ENCODE measurements at regions not wholly inside any gene's neighbourhood (a gene's known extent, or its start where the extent isn't known, plus 50 kb on each side); places are given as distances from the start of the nearest gene placed in this dataset.

- TF ChIP-seq CHD2 (IDR thresholded peaks at IDR 0.05; ENCODE audit: low read length): no peak
Observed at GRCh38 chr11:92902417-92902816, 67.0 kb upstream of the MTNR1B start (continued).

GRCh38 chr11:92907671-92908070, 61.8 kb upstream of the MTNR1B start:
- no peak overlapping the region for H3K18ac ChIP-seq (ENCODE audit: extremely low read depth, low read length)
- WGBS, 2 experiments (ENCODE audit: extremely low coverage in 1 of 2, insufficient coverage in 1 of 2, insufficient read length in 1 of 2, insufficient replicate concordance in 2 of 2, low coverage in 1 of 2, low lambda C conversion rate in 2 of 2, missing lambda C conversion rate in 1 of 2): 89% methylated on average over 4 of the region's 4 CpGs; no CpG with 5 or more reads in 1 of the 2 experiments
- TF ChIP-seq TCF12 (IDR thresholded peaks at IDR 0.05; ENCODE audit: low read depth, low read length) (no peak), CTBP2 (IDR thresholded peaks at IDR 0.05; ENCODE audit: borderline replicate concordance, insufficient read depth, insufficient read length, low read length) (no peak), CEBPB (IDR thresholded peaks at IDR 0.05; ENCODE audit: low read depth, low read length) (no peak), RNF2 (IDR thresholded peaks at IDR 0.05; ENCODE audit: borderline replicate concordance, low read depth, low read length, missing control alignments, poor library complexity, severe bottlenecking) (no peak), TAF7 (optimal IDR thresholded peaks at IDR 0.05; ENCODE audit: borderline replicate concordance, low read depth, low read length) (no peak), RFX5 (IDR thresholded peaks at IDR 0.05; ENCODE audit: borderline replicate concordance, low read depth, low read length) (no peak), ASH2L (IDR thresholded peaks at IDR 0.05; ENCODE audit: low read length) (no peak), SAP30 (IDR thresholded peaks at IDR 0.05; ENCODE audit: insufficient read depth, insufficient replicate concordance, low read length) (no peak), CTCF (IDR thresholded peaks at IDR 0.05; ENCODE audit: control extremely low read depth in 1 of 3, insufficient read depth in 1 of 3, low read depth in 1 of 3, low read length in 3 of 3) (no peak)

More at GRCh38 chr11:92907671-92908070, 61.8 kb upstream of the MTNR1B start:
- DNase-seq (ENCODE audit: low read depth in 1 of 2, low spot score in 2 of 2): no peak
- ChIA-PET CTCF (ENCODE audit: partially characterized antibody) (no interaction called here), POLR2A (ENCODE audit: partially characterized antibody) (no interaction called here)
- no peak overlapping the region for H2AFZ ChIP-seq (ENCODE audit: low read length)
- no peak overlapping the region for H2BK15ac ChIP-seq (ENCODE audit: low read length)
- no peak overlapping the region for H3K4ac ChIP-seq (replicated peaks; ENCODE audit: insufficient read length, low read depth, low read length)
- H2BK5ac ChIP-seq (ENCODE audit: low read depth, low read length): no peak overlapping the region
- no peaks in the 10 kb centered on the region for H4K20me1 ChIP-seq (replicated peaks in 1 of 2; ENCODE audit: control insufficient read depth in 1 of 2, insufficient read depth in 2 of 2, low read length in 2 of 2)
- H2BK12ac ChIP-seq (ENCODE audit: low read depth, low read length): no peak overlapping the region
- H3K56ac ChIP-seq (replicated peaks; ENCODE audit: insufficient read length, low read depth, low read length): no peak overlapping the region
- H3K23ac ChIP-seq (ENCODE audit: insufficient read length): no peak overlapping the region
- H4K8ac ChIP-seq (ENCODE audit: extremely low read depth, insufficient read depth, low read length): no peak overlapping the region
- H3K27me3 ChIP-seq (replicated peaks in 1 of 4; ENCODE audit: control insufficient read depth in 3 of 4, extremely low read depth in 1 of 4, insufficient read depth in 3 of 4, low read length in 3 of 4): no peaks in the 10 kb centered on the region
- H3K23me2 ChIP-seq (ENCODE audit: low read depth, low read length): no peaks in the 10 kb centered on the region
- no peak overlapping the region for H4K5ac ChIP-seq (ENCODE audit: insufficient read length, low read depth, low read length)
- no peak overlapping the region for H4K91ac ChIP-seq (replicated peaks; ENCODE audit: insufficient read length, low read length)
- no peak overlapping the region for H3K4me3 ChIP-seq (ENCODE audit: extremely low read depth in 1 of 4, insufficient read depth in 2 of 4, low read depth in 3 of 4, low read length in 4 of 4)
- H2BK120ac ChIP-seq (replicated peaks; ENCODE audit: low read depth, low read length): no peak overlapping the region
- H3K9ac ChIP-seq (replicated peaks in 1 of 4; ENCODE audit: extremely low read depth in 1 of 4, low read depth in 3 of 4, low read length in 3 of 4): no peak overlapping the region
- H3K79me2 ChIP-seq (ENCODE audit: control insufficient read depth in 1 of 2, insufficient read depth in 2 of 2, low read length in 2 of 2): no peaks in the 10 kb centered on the region
- FAIRE-seq: no peak
- no peaks in the 10 kb centered on the region for H3K79me1 ChIP-seq (ENCODE audit: low read depth, low read length)
- no peaks in the 10 kb centered on the region for H3K9me3 ChIP-seq (ENCODE audit: insufficient read depth in 2 of 2, low read depth in 1 of 2, low read length in 1 of 2)
- no peak overlapping the region for H3K27ac ChIP-seq (ENCODE audit: low read depth, low read length)
- no peak overlapping the region for H3K14ac ChIP-seq (ENCODE audit: insufficient read length)
- H3K4me2 ChIP-seq (ENCODE audit: insufficient read depth in 1 of 2, low read depth in 2 of 2, low read length in 2 of 2): no peak overlapping the region
- no peaks in the 10 kb centered on the region for H3K36me3 ChIP-seq (ENCODE audit: control insufficient read depth in 2 of 4, insufficient read depth in 4 of 4, low read length in 3 of 4)
- no peak overlapping the region for H2BK20ac ChIP-seq (ENCODE audit: low read length)
- no peak overlapping the region for H2AK5ac ChIP-seq (ENCODE audit: low read depth, low read length)
- H3K4me1 ChIP-seq (replicated peaks in 1 of 4; ENCODE audit: control insufficient read depth in 3 of 4, insufficient read depth in 4 of 4, low read length in 3 of 4): peaks cover 0 to 6% (median 0%) of the 10 kb centered on the region in 4 experiments; a peak in 1 of 7 replicates
